Activated naive CD8-positive, alpha-beta T cell treated with anti-CD3 and anti-CD28 coated beads, Interleukin-2, amount 50 U/mL, for 16 hours (primary cell): ENCODE measurements at regions not wholly inside any gene's neighbourhood (a gene's known extent, or its start where the extent isn't known, plus 50 kb on each side); places are given as distances from the start of the nearest gene placed in this dataset.

ENCODE experiments used
- DNase-seq: peaks from one replicate; pipeline ENCODE4 v3.0.0-alpha.2; 2020; ENCODE audit warnings: low read depth, low spot score

DNA sequence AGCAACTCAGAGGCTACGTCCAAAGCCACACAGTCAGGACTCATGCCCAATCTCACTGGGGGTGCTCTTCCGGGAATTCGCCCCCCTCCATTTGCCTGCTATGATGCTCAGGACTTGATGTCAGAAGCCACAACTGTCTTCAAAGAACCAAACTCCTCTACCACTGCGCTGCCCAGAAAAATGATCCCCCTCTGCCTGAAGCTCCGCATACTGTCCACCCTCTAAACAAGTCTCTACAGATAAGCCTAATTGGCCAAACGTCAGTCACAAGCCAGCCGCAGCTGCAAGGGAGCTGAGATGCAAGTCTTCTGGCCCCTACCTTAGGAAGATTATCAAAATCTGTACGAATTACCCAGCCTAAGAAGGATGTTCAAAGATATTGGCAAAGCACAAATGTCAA, 294.6 kb downstream of the BUD13 start:
- no peak for DNase-seq

DNA sequence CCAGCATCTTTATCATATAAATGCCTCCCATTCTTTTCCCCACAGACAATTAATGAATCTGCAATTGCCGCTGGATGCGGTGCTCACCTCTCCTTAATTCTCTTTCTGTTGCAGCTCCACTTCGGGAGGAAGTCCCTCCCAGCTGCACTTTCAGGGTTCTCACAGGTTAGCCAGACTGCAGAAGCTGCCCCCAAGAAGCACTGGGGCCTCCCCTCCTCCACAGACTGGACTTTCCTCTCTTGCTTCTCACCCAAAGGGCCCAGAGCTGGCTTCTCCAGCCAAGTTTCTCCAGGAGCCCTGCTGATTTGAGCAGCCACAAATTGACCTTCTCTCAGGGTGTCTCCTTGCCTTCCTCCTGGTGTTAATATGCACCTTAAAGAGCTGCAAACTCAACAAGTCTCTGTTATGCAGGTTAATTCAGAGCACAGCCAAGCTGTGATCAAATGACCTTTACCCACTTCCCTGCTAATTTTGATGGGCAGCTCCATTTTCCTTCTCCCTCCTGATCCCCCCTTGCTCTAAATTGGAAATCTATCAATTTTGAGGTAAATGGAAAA, 298.9 kb downstream of the BUD13 start:
- no peak for DNase-seq

DNA sequence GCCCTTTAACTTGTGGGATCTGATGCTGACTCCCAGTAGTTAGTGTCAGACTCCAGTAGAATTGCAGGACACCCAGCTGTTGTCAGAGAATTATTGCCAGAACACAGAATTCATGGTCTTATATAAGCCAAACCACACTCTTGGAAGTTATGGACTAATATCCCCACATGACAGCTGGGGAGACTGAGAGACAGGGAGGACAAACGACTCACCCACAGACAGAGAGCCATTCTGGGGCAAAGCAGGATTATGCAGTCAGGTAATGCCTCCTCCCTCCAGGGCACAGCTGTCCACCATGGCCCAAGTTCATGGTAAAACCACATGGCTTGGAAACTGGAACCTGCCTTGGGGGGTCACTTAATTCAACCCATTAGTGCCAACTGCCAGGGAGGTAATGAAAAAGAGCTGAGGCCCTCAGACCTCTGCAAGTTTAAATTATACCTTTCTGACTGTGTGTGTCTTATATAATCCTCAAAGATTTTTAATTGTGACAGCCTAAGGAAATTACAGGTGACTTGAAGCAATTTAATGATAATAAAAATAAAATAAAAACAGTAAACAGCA, 299.5 kb downstream of the BUD13 start:
- DNase-seq = no peak

DNA sequence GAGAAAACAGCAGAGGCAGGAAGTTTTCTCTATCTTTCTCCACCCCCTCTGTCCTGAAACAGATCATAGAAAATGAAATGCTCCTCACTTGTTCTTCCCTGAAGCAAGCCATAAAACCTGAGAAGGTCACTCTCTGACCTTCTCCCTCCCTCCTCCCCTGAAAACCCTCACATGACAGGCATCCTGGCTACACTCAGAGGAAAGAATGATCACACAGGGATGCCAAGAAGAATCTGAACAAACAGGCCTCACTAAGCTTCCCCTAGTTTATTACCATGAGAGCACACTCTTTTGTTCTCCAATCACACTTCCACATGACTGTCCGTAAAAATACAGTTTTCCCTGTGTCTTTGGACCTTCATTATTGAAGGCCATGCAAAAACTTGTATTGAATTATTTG, 300.1 kb downstream of the BUD13 start:
- DNase-seq = no peak

DNA sequence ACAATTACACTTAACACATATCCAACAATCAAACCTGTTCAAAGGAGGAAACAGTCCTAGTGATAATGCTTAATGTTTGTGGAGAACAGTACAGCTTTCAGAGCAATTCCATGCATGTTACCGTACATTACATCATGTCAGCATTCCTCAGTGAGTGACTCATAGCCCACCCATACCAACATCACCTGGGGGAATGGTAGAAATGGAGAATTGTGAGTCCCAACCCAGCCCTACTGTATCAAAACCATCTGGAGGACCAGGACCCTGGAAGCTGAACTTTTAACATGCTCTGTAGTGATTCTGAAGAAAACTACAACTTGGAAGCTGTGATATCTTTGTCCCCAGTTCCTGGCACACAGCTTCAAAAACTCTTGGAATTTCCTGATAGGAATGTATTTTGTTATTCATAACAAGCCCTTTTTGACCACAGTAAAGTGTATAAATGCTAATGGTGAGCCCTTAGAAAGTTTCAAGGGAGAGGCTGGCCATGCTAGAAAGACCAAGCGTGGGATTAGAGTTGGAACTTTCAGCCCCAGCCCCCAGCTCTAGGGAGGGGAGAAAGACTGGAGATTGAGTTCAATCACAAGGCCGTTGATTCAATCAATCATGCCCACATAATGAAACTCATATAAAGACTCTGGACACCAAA, 301.1 kb downstream of the BUD13 start:
- no peak for DNase-seq

DNA sequence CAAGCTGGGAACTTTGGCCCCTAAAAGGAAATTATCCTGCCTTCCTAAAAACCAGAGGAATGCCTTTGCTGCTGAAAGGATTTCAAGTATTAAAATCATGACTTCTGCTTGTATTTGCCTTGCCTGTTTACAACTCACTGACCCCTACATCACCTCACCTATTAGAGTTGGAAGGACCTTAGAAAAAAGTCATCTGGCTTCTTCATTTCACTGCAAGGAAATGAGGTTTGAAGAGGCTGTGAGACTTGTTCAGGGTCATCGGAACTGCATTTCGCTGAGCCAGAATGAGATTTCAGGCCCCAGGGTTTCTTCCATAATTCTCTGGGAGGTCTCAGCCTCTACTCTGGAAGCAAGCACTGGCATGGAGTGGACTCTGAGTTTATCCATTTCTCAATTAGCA, 304.1 kb downstream of the BUD13 start:
- DNase-seq = no peak

DNA sequence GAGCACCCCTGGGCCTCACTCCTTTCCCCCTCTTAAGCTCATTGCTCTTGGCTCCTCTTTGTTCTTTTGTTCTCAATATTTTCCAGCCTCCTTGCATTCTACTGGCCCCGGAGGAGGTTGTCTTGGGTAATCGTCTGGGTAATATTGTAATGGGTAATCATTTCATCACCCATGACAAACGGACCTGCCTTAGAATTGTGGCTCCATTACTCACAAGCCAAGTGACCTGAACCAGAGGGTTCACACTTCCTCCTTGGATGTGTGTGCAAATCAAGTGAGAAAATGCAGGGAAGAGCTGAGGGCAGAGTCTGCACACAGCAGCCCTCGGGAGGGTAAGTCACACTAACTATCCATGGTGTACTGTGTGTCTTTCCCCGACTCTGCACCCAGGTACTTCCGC, 305.0 kb downstream of the BUD13 start:
- DNase-seq = no peak

DNA sequence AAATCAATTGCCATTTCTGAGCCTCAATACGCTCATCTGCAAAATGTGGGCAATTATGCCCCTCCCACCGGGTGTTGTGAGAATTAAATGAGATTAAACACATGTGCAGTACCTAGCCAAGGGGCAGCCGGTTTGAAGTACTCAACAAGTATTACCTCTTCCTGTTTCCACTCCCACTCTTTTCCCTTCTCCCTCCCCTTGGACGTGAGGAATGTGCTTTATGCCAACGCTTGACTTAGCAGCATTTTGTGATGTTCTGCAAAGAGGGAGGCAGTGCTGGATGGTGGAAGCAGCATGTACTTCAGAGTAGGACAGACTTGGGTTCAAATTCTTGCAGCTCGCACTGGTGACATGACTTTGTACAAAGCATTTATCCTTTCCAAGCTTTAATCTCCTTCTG, 306.0 kb downstream of the BUD13 start:
- DNase-seq = no peak

DNA sequence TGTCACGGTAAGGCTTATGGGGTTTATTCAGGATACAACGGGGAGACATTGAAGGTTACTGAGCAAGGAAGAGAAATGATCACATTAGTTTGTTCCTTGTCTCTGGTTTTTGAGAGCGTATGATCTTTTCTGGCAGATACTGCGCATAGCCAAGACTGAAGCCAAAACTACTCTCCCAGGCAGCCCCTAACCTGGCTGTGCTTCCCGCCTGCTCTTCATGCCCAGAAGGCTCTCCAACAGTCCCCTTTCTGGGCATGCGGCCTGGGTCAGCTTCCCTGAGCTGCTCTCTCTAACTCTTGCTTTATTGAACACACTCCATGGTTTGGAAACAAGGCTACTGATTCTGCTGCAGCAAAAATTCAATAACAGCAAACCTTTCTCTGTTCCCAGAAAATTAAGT, 306.6 kb downstream of the BUD13 start:
- no peak for DNase-seq

DNA sequence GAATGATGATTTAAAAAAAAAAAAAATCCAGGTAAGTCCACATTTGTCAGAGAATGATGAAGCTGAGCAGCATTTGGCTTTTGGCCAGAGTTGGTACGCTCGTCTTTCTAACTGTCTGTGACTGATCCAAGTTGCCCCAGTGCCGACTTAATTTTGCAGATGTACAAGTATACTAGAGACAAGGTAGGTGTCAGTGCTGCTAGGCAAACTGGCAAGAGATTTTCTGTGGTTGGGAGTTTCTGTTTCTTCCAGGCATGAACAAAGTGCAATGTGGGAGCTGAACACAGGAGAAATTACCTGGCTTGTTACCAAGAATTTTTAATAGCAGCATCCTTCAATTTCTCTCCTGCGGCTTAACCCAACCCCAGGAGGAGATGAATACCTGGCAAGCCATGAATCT, 307.7 kb downstream of the BUD13 start:
- DNase-seq = no peak

DNA sequence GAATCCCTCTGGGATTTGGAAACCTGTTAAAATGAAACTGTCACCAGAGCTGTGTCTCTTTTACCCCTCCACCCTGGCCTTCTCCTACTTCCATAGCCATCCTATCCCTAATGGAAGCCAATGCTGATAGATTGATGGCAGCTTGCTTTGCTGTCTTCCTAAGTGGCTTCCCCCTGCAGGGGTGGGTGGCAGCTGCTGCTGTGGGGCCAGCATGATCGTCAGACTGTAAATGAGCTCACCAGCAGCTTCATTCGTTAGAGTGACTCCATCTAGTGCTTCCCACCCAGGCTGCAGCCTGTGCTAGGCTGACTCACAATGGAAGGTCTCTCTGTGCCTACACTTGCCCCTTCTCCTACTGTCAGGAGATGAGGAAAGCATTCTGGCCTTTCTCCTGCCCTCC, 311.0 kb downstream of the BUD13 start:
- no peak for DNase-seq

DNA sequence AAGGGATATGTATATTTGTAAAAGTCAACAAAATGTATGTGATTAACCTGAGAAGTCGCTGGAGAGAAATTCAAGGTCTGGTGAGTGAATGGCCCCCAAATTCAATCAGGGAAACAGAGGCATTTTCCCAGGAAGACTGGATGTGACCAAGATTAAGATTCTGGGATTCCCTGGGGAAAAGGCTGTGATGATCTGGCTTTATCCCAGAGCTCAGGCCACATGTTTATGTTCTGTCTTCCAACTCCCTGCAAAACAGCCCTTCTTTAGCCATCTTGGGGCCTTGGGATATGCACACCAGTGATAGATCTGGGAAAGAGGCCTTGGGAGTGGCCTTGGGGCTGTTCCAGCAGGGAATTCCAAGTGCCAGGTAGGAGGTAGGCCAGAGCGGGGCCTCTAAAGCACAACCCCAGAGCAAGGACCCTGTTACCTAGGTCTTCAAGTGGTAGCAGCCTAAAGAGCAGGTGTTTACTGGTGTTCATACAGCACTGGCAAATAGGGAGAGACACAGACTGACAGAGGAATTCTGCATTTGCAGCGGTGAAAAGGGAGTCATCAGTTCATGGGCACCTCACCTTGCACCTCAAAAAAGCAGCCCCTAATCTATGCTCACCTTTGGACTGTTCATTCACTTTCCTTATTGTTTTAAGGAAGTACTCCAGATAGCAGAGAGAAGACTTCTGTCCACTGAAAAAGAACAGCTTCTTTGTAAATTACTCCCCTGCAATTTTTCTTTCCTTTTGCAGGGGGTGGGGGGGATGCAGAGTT, 312.4 kb downstream of the BUD13 start:
- no peak for DNase-seq

DNA sequence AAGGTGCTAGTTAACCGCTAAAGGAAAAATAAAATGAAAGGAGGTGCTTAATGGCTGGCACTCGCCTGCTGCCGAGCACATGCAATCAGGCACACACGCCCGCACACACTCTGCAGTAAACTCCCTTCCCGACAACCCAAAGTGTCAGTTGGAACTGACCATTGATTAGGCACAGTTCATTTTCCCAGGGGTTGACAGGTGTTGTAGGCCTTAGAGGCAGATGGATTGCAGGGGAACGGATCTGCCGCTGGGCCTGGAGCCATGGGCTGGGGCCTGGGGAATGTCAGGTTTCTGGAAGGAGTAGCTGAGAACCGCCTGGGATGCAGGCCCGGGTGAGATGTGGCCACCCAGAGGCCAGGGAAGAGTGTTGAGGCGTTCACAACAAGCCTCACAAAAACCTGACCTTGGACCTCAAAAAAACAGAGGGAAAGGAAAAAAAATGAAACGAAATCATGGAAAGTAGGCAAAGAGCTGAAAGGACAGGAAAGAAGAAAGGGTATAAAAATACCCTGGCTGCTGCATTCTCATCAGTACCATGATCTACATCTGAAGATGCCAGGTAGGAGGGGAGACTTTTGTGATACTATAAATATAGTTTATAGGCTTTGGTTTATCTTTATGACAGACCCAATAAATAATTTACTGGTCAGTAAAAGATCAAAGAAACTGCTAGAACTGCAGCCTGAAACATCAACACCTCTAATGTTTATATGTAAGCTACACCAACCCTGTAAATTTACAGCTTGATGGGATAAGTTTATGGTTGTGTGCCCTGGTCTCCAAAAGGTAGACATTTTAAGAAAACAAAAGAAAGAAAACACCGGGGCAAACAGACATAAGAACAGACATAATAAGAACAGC, 313.4 kb downstream of the BUD13 start:
- no peak for DNase-seq

DNA sequence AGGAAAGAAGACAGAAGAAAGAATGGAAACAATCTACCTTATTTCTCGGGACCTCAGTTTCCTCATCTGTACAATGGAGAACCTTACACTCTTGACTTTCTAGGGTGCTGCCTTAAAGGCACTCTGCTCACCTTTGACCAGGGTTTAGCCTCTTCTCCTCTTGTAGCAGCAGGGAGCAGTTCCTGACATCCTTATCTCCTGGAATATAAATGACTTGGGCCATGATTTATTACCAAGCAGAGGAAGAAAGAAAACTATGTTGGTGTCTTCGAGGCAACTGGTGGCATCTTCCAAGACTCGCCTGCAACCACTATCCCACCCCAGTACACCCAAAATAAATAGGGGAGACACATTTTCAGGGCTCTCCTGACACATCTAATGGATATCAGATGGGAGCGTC, 314.2 kb downstream of the BUD13 start:
- DNase-seq = no peak

DNA sequence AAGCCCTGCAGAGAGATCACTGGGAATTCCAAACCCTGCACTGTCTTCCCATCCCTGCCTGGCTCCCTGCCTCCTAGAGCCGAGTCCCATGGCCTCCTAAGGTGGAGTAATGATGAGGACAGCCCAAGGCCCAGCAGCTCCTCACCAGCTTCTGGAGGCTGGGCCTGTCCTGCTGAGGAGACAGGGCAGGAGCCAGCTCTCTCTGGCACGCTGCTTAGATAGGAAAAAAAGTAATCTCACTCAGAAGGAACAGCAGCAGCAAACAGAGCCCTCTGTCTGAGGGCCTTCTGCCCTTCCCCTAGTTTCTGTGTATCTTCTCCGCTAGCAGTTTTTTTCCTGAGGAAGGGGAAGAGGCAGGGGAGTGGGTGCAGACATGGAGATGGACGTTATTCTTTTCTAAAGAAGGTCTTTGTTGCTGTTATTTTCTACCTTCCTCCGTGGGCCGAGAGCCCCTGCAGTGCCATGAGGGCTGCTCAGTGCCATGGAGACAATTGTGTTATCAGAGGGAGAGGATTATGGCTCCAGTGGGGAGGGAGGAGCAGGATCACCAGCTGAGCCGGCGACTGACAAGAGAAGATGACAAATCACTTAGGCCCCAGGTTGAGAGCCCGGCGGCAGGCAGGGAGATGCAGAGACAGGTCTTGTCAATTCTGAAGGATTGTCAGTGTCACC, 315.3 kb downstream of the BUD13 start:
- no peak for DNase-seq

DNA sequence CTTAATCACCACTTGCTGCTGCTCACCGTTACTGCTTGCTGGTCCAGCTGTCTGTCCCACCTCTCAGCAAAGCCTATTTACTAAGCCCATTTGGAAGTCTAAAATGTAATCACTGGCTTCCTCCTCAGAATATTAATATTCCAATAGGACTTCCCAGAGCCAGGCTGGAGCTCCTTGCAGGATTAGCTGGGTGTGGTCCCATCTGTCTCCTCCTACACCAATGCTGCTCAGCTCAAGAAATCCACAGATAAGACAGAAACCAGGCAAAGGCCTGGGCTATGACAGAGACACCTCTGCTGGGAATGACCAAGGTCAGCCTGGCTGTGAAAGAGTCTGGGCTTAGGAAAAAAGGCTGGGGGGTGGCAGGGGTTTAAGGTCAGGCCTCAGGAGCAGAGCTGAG, 317.8 kb downstream of the BUD13 start:
- DNase-seq = no peak

DNA sequence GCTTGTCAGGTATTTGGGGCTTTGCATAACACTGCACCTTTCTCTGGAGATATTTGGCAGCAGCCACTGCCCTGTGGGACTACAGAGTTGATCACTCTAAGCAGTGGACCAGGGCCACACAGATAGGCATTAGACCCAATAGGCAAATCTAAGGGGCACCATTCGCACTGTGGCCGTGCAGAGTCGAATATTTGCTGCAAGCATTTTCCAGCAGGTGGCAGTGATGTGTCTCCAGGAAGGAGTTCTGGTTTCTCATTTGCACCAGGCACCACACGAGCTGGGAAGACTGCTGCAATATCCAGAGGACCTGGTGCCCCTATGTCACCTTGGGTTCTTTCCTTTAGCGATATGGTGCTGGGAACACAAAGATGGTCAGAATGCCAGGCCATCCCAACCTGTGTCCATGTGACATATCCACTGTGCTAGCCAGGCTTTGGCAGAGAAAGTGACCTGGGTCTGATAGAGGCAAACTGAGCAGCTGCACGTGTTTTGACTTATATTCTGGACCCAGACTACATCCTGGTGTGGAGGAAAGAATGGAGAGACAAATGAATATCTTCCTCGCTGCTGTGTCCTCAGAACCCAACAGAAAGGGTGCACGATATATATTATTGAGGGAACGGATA, 318.7 kb downstream of the BUD13 start:
- no peak for DNase-seq

DNA sequence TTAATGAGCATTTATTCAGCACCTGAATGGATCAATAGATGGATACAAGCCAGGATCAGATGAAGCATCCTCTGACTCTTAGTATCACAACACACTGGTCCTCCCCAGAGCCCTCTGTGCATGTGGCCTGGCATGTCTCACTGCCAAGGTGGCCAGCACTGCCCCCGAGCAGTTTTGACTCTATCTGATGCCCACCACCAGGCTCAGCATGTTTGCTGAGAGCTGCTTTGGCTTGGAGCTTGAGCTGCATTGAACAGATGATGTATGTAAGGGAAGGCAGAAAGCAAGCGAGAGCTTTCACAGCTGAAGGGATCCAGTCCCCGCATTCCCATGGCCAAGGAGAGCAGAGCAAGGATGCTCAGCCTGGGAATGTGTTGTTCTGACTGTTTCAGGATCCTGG, 320.3 kb downstream of the BUD13 start:
- no peak for DNase-seq

DNA sequence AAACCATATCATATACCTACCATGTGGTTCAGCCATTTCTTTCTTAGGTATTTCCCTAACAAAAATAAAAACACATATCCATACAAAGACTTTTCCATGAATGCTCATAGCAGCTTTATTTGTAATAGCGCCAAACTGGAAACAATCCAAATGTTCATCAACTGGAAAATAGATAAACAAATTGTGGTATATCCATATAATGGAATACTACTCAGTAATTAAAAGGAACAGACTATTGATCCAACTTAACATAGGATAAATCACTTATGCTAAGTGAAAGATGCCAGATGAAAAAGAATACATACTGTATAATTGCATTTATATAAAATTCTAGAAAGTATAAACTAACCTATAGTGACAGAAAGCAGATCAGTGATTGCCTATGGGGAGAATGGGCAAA, 323.3 kb downstream of the BUD13 start:
- no peak for DNase-seq

DNA sequence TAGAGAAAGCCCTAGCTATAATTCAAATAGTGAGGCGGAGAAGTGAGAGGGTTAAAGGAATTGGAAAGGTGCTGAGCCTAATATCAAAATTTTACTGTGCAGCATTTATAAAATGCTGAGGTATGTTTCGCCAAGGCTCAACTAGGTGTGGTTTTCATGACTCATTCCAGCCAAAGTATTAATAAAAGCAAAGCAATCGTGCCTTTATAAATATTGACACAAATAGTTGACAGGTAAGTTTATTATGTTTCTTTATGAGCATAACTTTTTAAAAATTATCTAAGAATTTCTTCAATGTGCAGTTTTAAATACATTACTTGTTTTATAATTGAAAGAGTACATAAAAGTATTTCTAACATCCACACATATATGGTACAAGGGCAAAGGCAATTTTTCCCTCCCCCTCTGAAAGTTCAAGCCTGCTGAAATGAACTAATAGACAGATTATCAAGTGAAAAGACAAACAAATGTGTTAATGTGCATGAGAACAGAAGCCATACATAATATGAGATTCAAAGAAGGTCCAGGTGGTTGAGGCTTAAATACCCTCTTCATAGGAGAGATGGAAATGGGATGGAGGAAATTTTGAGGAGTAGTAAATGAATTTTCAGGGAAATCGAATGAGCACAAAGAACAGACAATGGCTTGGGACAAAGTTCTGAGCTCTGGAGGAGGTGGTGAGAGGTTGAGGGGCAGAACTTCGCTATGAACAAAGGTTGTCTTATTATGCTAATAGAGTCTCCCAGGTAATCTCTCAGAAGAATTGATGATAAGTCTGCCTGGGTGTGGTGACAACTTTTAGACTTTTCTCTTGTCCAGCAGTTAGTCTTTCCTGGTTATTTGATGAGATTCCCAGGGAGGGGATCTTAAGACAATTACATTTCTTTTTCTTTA, 326.5 kb downstream of the BUD13 start:
- no peak for DNase-seq
